ENCODE measurements at regions not wholly inside any gene's neighbourhood (a gene's known extent, or its start where the extent isn't known, plus 50 kb on each side); places are given as distances from the start of the nearest gene placed in this dataset.
"Not testable (repeated sequence)": the region's sequence is repeated elsewhere in the genome, so short reads cannot be mapped to it uniquely, and the experiment has no call there.

GRCh38 chr1:208475951-208476845, 232.0 kb upstream of the PLXNA2 start:
- DNase-seq, result no peak

- DNase-seq, result no peak
Observed at GRCh38 chr1:208476846-208477170, 232.6 kb upstream of the PLXNA2 start.

- DNase-seq, result no peak
Observed at GRCh38 chr1:208479435-208479834, 235.3 kb upstream of the PLXNA2 start.

- DNase-seq, result no peak
Observed at GRCh38 chr1:208485512-208485911, 241.3 kb upstream of the PLXNA2 start.

- DNase-seq, result no peak
Observed at GRCh38 chr1:208486677-208487076, 242.5 kb upstream of the PLXNA2 start.

GRCh38 chr1:208488432-208488831, 244.2 kb upstream of the PLXNA2 start:
- not testable (repeated sequence) for DNase-seq

- no peak for DNase-seq
Observed at GRCh38 chr1:208496467-208497371, 252.5 kb upstream of the PLXNA2 start.

GRCh38 chr1:208497866-208498541, 253.8 kb upstream of the PLXNA2 start:
- DNase-seq, result no peak

- DNase-seq, result no peak
Observed at GRCh38 chr1:208499026-208499425, 254.8 kb upstream of the PLXNA2 start.

- no peak for DNase-seq
Observed at GRCh38 chr1:208499601-208500000, 255.4 kb upstream of the PLXNA2 start.

- DNase-seq, result peak; percentile 73
Observed at GRCh38 chr1:208500375-208500774, 256.2 kb upstream of the PLXNA2 start.

GRCh38 chr1:208501542-208501941, 257.4 kb upstream of the PLXNA2 start:
- no peak for DNase-seq

GRCh38 chr1:208503787-208504186, 259.6 kb upstream of the PLXNA2 start:
- DNase-seq, result no peak

- DNase-seq, result no peak
Observed at GRCh38 chr1:208506812-208507211, 262.6 kb upstream of the PLXNA2 start.

- no peak for DNase-seq
Observed at GRCh38 chr1:208509072-208509471, 264.9 kb upstream of the PLXNA2 start.

- DNase-seq, result no peak
Observed at GRCh38 chr1:208510192-208510952, 266.2 kb upstream of the PLXNA2 start.

- no peak for DNase-seq
Observed at GRCh38 chr1:208511242-208511860, 267.2 kb upstream of the PLXNA2 start.

- no peak for DNase-seq
Observed at GRCh38 chr1:208513799-208514198, 269.6 kb upstream of the PLXNA2 start.

- DNase-seq, result no peak
Observed at GRCh38 chr1:208515129-208515528, 270.9 kb upstream of the PLXNA2 start.

GRCh38 chr1:208516780-208517179, 272.6 kb upstream of the PLXNA2 start:
- DNase-seq, result no peak

GRCh38 chr1:208520438-208521099, 276.4 kb upstream of the PLXNA2 start:
- DNase-seq, result no peak

- DNase-seq, result no peak
Observed at GRCh38 chr1:208521534-208521933, 277.4 kb upstream of the PLXNA2 start.

Data from NCI-H524 treated with DMSO at 0.1 percent for 48 hours (cell line).